GM23248 (cell line): ENCODE measurements at regions not wholly inside any gene's neighbourhood (a gene's known extent, or its start where the extent isn't known, plus 50 kb on each side); places are given as distances from the start of the nearest gene placed in this dataset.

ENCODE experiments used
- EZH2 ChIP-seq: fragments of 200-600 bp; sonication (generic); IDR thresholded peaks from 2 replicates; pipeline ENCODE4 v1.6.1; 2018; ENCODE audit warnings: antibody characterized with exemption, mild to moderate bottlenecking; ENCODE audit not compliant: insufficient read depth, poor library complexity, severe bottlenecking
- EZH2phosphoT487 ChIP-seq: fragments of 200-600 bp; sonication (generic); IDR thresholded peaks from 2 replicates; pipeline ENCODE4 v1.6.1; 2018; ENCODE audit warnings: antibody characterized with exemption, moderate library complexity, mild to moderate bottlenecking, low read depth; ENCODE audit not compliant: insufficient read depth

GRCh38 chr20:23293689-23294088 is 56.9 kb upstream of the NXT1 start:
- TF ChIP-seq EZH2 (no peak), EZH2phosphoT487 (no peak)
